K562 (cell line): ENCODE measurements at regions not wholly inside any gene's neighbourhood (a gene's known extent, or its start where the extent isn't known, plus 50 kb on each side); places are given as distances from the start of the nearest gene placed in this dataset.

Experiments
- ATAC-seq: fragments of 200-7000 bp; cut with Tn5 transposase; 3 replicates; pipeline ENCODE4 v1.9.1; 2020; ENCODE audit warnings: moderate library complexity
- BruUV-seq: library from RNA; stranded (reverse); fragments of 400-500 nt; replicated peaks from 2 replicates; lab custom pipeline; 2021; lab: Mats Ljungman, UMichigan
- CTCF ChIA-PET: fragments of 300-600 bp; formaldehyde crosslinking; extraction: SDS; loops from one replicate; lab custom pipeline; 2021; ENCODE audit warnings: low intra/inter-chr PET ratio; lab: Yijun Ruan, JAX
- POLR2A ChIA-PET: fragments of 300-600, 350-650 bp; sonication (Branson Sonifier 250); formaldehyde crosslinking; extraction: SDS; loops from one replicate; lab custom pipeline; 2021; ENCODE audit warnings: antibody characterized with exemption, inconsistent platforms; lab: Yijun Ruan, JAX
- DNase-seq, 4 experiments: peaks; one replicate each; pipeline versions ENCODE4 v3.0.0 to v3.0.0-alpha.2; 2011 to 2018; ENCODE audit warnings: low spot score in 3 of 4, mixed read lengths in 3 of 4; ENCODE audit errors: extremely low read depth in 1 of 4
- FAIRE-seq: peaks from 2 replicates; lab custom pipeline; 2011; peaks lifted over from hg19 to GRCh38; lab: Jason Lieb, UNC
- H2AFZ ChIP-seq: 2 replicates; pipeline ENCODE4 v1.6.0; 2011; ENCODE audit warnings: low read depth, low read length, control low read depth, inconsistent platforms
- H3K27ac ChIP-seq: fragments of 200-600 bp; 3 replicates; pipeline ENCODE4 v1.8.0; 2011; ENCODE audit warnings: low read depth, mild to moderate bottlenecking, control low read depth, inconsistent platforms, low read length, moderate library complexity, mixed read lengths; ENCODE audit errors: extremely low read depth
- H3K27me3 ChIP-seq, 2 experiments: fragments of 300-600 bp in 1 of 2; 2 replicates in 1 of 2; 3 replicates in 1 of 2; pipeline versions ENCODE4 v1.6.0 to v1.8.0; 2011; ENCODE audit warnings: inconsistent platforms in 2 of 2, low read length in 2 of 2, mild to moderate bottlenecking in 1 of 2, mixed read lengths in 1 of 2, moderate library complexity in 1 of 2; ENCODE audit not compliant: control insufficient read depth in 2 of 2, insufficient read depth in 2 of 2
- H3K36me3 ChIP-seq: fragments of 300-600 bp; 3 replicates; pipeline ENCODE4 v1.8.0; 2011; ENCODE audit warnings: mild to moderate bottlenecking, low read length, inconsistent platforms; ENCODE audit not compliant: control insufficient read depth, insufficient read depth
- H3K4me1 ChIP-seq, 2 experiments: fragments of 200-600 bp in 1 of 2; replicated peaks in 1 of 2; 2 replicates in 1 of 2; 3 replicates in 1 of 2; pipeline versions ENCODE4 v1.5.1 to v1.8.0; 2011; ENCODE audit warnings: inconsistent platforms in 2 of 2, low read length in 2 of 2, mild to moderate bottlenecking in 1 of 2, mixed read lengths in 1 of 2, moderate library complexity in 1 of 2; ENCODE audit not compliant: control insufficient read depth in 2 of 2, insufficient read depth in 2 of 2
- H3K4me2 ChIP-seq: 2 replicates; pipeline ENCODE4 v1.6.1; 2011; ENCODE audit warnings: low read length, control low read depth, inconsistent platforms, mixed read lengths; ENCODE audit not compliant: insufficient read depth
- H3K4me3 ChIP-seq: fragments of 200-600 bp; sonication (generic), shearing (Covaris generic); 2 replicates; pipeline ENCODE4 v1.5.1; 2016; ENCODE audit warnings: control low read depth, inconsistent platforms
- H3K79me2 ChIP-seq: fragments of 200-600 bp; 3 replicates; pipeline ENCODE4 v1.8.0; 2011; ENCODE audit warnings: low read length, inconsistent platforms; ENCODE audit not compliant: control insufficient read depth, insufficient read depth
- H3K9ac ChIP-seq, 2 experiments: 2 replicates each; pipeline versions ENCODE4 v1.6.0 to v1.6.1; 2011; ENCODE audit warnings: low read depth in 2 of 2, low read length in 2 of 2, control low read depth in 1 of 2, inconsistent platforms in 1 of 2, mild to moderate bottlenecking in 1 of 2, mixed read lengths in 1 of 2; ENCODE audit not compliant: insufficient read depth in 1 of 2
- H3K9me1 ChIP-seq: one replicate; pipeline ENCODE4 v1.6.0; 2011; ENCODE audit warnings: inconsistent platforms, mild to moderate bottlenecking, low read length, moderate library complexity; ENCODE audit not compliant: control insufficient read depth, insufficient read depth
- H3K9me3 ChIP-seq: replicated peaks from 2 replicates; pipeline ENCODE4 v1.5.1; 2011; ENCODE audit warnings: low read depth, low read length, inconsistent platforms; ENCODE audit not compliant: control insufficient read depth, insufficient read depth
- H4K20me1 ChIP-seq: replicated peaks from 2 replicates; pipeline ENCODE4 v1.6.1; 2011; ENCODE audit warnings: low read length, inconsistent platforms, mixed read lengths; ENCODE audit not compliant: control insufficient read depth, insufficient read depth
- FUS ChIP-seq: fragments of 200-400 bp; formaldehyde crosslinking; optimal IDR thresholded peaks from 2 replicates; pipeline ENCODE3; 2017; ENCODE audit warnings: low read depth, low read length
- RBBP5 ChIP-seq: fragments of 200-600 bp; sonication (generic); IDR thresholded peaks from 2 replicates; pipeline ENCODE4 v1.6.1; 2012; ENCODE audit warnings: borderline replicate concordance, mild to moderate bottlenecking, low read length, control low read depth, inconsistent platforms; ENCODE audit not compliant: insufficient read depth, poor library complexity, severe bottlenecking
- RFX1 ChIP-seq: fragments of 450-650 bp; IDR thresholded peaks from 2 replicates; pipeline ENCODE4 v1.6.1; 2016; ENCODE audit warnings: mild to moderate bottlenecking, moderate library complexity
- ZNF134 ChIP-seq: fragments of 250-450 bp; sonication (Bioruptor Pico); conservative IDR thresholded peaks from 2 replicates; pipeline ENCODE4 v1.4.0; 2020
- ZNF436 ChIP-seq: fragments of 250-450, 450-650 bp; sonication (Bioruptor Pico); formaldehyde crosslinking; IDR thresholded peaks from 2 replicates; pipeline ENCODE4 v1.7.0; 2020; ENCODE audit warnings: mild to moderate bottlenecking
- WGBS: fragments of 100-300 bp; shearing (Covaris generic); methylation state at CpG from one replicate; pipeline ENCODE4 v1.1.6; 2016; ENCODE audit warnings: low coverage, mixed read lengths; ENCODE audit not compliant: insufficient coverage; ENCODE audit errors: missing lambda C conversion rate; 5-methylcytosine and 5-hydroxymethylcytosine counted together
- in situ Hi-C: fragments of 300-500 bp; cut with MboI; formaldehyde crosslinking; loops from 4 replicates; pipeline ENCODE4 v1.15.0; 2018; ENCODE audit warnings: inconsistent platforms, mixed read lengths
- intact Hi-C: fragments of 100-400 bp; cut with micrococcal nuclease; formaldehyde crosslinking; loops from 2 replicates; pipeline ENCODE4 v1.14.2; 2022
- TF ChIP-seq, protein P1 (sequence below): fragments of 450-650 bp; formaldehyde crosslinking; IDR thresholded peaks from 2 replicates; pipeline ENCODE4 v1.4.0; 2020; ENCODE audit warnings: mild to moderate bottlenecking, moderate library complexity
- TF ChIP-seq, protein P2 (sequence below): fragments of 250-450 bp; sonication (Bioruptor Pico); IDR thresholded peaks from 2 replicates; pipeline ENCODE4 v1.5.0; 2021; ENCODE audit warnings: mild to moderate bottlenecking, moderate library complexity

DNA sequence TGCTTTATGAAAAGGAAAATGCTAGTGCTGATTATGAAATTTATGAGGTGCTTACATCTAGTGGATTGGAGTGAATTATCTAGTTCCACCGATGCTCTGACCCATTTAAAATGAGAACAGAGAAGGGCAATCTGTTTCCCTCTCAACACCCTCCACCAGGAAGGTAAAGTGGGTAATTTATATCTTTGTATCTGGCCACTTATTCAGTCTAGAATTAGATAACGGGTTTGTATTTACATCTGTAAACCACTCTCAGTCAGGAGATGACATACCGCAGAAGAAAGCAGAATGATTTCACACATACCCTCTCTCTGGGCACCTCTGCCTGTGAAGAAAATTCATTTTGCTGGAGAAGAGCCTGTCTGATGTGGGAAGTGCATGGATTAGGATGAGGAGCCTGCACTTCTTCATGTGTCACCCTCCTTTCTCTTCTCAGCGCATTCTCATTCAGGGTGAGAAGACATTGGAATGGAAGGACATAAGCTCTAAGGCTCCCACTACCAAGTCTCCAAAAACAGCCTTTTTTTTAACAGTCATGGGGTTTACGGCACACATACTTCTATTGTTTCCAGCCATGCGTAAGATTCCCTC is 646.7 kb upstream of the SALL1 start (continued):
- TF ChIP-seq RBBP5 (no peak), FUS (no peak)

DNA sequence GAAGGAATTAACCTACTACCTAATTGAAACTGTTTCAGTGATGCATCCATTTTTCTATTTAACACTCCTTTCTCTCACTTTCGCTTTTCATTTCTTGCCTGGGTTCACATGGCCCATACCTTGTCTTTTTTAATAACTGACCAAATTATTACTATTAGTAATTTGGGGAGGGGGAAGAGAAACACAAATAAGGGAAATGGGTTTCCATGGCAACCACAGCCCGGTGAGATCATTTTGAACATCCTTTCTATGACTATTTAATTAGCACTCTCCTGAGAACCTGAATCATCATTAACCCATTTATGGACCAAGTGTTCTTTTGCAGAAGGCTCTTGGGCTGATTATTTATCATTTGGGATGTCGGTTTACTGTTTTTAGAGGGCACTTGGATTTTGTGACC is 628.2 kb upstream of the SALL1 start:
- no TSS peak for BruUV-seq
- DNase-seq, result no peak
- WGBS, result 2% methylated on average over 3 of the region's 3 CpGs
- no peak for TF ChIP-seq ZNF436 (CRISPR knock-in tag)
- TF ChIP-seq RFX1, result peak; percentile 42
- TF ChIP-seq, protein P1, sequence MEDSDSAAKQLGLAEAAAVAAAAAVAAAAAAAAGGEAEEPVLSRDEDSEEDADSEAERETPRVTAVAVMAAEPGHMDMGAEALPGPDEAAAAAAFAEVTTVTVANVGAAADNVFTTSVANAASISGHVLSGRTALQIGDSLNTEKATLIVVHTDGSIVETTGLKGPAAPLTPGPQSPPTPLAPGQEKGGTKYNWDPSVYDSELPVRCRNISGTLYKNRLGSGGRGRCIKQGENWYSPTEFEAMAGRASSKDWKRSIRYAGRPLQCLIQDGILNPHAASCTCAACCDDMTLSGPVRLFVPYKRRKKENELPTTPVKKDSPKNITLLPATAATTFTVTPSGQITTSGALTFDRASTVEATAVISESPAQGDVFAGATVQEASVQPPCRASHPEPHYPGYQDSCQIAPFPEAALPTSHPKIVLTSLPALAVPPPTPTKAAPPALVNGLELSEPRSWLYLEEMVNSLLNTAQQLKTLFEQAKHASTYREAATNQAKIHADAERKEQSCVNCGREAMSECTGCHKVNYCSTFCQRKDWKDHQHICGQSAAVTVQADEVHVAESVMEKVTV (CRISPR knock-in tag), result no peak
- TF ChIP-seq, protein P2, sequence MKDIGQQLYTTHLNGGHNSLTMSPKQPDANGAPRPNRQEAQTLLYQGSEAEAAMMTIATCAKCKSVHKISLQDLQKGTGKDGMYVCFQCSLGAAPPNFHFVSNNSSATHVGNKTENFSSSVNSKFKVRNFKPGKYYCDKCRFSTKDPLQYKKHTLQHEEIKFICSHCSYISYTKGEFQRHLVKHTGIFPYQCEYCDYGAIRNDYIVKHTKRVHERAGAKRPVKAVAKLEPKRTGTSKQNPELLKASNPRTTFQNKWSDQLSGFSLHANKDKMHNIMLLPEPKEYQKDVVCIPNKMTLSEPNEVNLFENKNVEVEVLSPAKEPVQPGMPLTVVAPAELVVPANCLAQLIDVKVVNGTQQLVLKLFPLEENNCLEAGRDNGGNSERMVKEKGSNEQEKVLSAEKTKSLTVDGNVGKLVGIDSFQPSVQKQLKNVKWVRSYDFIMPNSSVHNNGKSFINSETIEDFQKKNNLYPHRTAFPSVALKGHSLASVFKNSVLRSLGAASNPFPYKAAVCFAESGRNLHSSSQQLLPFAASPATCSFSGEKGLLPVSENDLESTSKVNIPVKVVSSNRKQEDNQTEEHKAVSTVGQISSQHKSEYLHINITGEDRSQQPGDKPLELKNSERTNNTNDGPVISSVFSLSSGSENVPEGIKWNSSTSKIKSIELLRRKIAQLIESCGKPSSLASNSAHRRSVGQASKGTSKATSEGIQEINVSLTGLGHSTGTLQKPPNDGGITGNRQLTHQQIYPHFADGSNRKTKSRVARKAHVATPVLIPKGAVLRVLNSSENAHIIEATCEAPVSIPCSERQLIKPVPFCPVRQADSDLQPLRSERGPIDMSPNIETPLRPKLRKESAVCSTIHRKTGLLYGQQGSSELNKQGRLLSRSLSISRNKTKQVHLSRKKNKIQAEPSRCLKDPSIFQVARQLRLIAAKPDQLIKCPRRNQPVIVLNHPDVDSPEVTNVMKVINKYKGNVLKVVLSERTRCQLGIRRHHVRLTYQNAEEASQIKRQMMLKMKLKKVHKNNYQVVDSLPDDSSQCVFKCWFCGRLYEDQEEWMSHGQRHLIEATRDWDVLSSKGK, result no peak
- TF ChIP-seq ZNF134 (CRISPR knock-in tag), result no peak
- Histone ChIP-seq H4K20me1 (no peaks in the 10 kb centered on the region), H3K9me1 (no peaks in the 10 kb centered on the region), H3K36me3 (no peaks in the 10 kb centered on the region), H3K27ac (no peak overlapping the region), H3K9ac (no peak overlapping the region), H3K4me3 (no peak overlapping the region), H3K27me3 (no peaks in the 10 kb centered on the region), H3K4me1 (no peaks in the 10 kb centered on the region), H3K4me2 (no peak overlapping the region), H2AFZ (no peak overlapping the region), H3K9me3 (no peaks in the 10 kb centered on the region), H3K79me2 (no peaks in the 10 kb centered on the region)
- FAIRE-seq, result no peak
- ChIA-PET CTCF (no interaction called here), POLR2A (no interaction called here)
- intact Hi-C loops, result no loop called here
- in situ Hi-C loops, result no loop called here
- ATAC-seq, result no peak
